DND-41 (cell line): ENCODE measurements at regions not wholly inside any gene's neighbourhood (a gene's known extent, or its start where the extent isn't known, plus 50 kb on each side); places are given as distances from the start of the nearest gene placed in this dataset.
"Not testable (repeated sequence)": the region's sequence is repeated elsewhere in the genome, so short reads cannot be mapped to it uniquely, and the experiment has no call there.

Source experiments
- EZH2 ChIP-seq: IDR thresholded peaks from 3 replicates; pipeline ENCODE4 v1.6.1; 2012; ENCODE audit warnings: borderline replicate concordance, low read depth, mild to moderate bottlenecking, moderate library complexity, low read length, inconsistent platforms; ENCODE audit not compliant: severe bottlenecking
- TF ChIP-seq, protein P1 (sequence below): IDR thresholded peaks from 2 replicates; pipeline ENCODE4 v1.5.1; 2012; ENCODE audit warnings: borderline replicate concordance, low read length, moderate library complexity, mild to moderate bottlenecking; ENCODE audit not compliant: poor library complexity, severe bottlenecking; ENCODE audit errors: extremely low read depth

DNA sequence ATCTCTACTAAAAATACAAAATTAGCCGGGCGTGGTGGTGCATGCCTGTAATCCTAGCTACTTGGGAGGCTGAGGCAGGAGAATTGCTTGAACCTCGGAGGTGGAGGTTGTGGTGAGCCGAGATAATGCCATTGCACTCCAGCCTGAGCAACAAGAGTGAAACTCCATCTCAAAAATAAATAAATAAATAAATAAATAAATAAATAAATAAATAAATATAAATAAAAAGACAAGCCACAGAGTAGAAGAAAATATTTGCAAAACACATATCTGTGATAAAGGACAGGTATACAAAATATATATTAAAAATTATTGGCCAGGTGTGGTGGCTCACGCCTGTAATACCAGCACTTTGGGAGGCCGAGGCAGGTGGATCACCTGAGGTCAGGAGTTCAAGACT is 96.0 kb downstream of the MRPL57 start:
- TF ChIP-seq, protein P1, sequence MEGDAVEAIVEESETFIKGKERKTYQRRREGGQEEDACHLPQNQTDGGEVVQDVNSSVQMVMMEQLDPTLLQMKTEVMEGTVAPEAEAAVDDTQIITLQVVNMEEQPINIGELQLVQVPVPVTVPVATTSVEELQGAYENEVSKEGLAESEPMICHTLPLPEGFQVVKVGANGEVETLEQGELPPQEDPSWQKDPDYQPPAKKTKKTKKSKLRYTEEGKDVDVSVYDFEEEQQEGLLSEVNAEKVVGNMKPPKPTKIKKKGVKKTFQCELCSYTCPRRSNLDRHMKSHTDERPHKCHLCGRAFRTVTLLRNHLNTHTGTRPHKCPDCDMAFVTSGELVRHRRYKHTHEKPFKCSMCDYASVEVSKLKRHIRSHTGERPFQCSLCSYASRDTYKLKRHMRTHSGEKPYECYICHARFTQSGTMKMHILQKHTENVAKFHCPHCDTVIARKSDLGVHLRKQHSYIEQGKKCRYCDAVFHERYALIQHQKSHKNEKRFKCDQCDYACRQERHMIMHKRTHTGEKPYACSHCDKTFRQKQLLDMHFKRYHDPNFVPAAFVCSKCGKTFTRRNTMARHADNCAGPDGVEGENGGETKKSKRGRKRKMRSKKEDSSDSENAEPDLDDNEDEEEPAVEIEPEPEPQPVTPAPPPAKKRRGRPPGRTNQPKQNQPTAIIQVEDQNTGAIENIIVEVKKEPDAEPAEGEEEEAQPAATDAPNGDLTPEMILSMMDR, result not testable (repeated sequence)
- TF ChIP-seq EZH2, result not testable (repeated sequence)
